Panc1 (cell line): ENCODE measurements at regions not wholly inside any gene's neighbourhood (a gene's known extent, or its start where the extent isn't known, plus 50 kb on each side); places are given as distances from the start of the nearest gene placed in this dataset.

ENCODE experiments used
- ATAC-seq: fragments of 200-7000 bp; cut with Tn5 transposase; 2 replicates; pipeline ENCODE4 v1.9.1; 2020; ENCODE audit warnings: mild to moderate bottlenecking, moderate library complexity
- BruUV-seq: library from RNA; stranded (reverse); fragments of 400-500 nt; replicated peaks from 2 replicates; lab custom pipeline; 2021; lab: Mats Ljungman, UMichigan
- CTCF ChIA-PET: fragments of 300-600 bp; sonication (Branson Sonifier 250); formaldehyde crosslinking; loops from one replicate; lab custom pipeline; 2022; ENCODE audit warnings: antibody characterized with exemption; lab: Charles Lee
- POLR2A ChIA-PET: fragments of 300-600 bp; sonication (Branson Sonifier 250); formaldehyde crosslinking; loops from one replicate; lab custom pipeline; 2022; ENCODE audit warnings: antibody characterized with exemption; lab: Charles Lee
- DNase-seq: peaks from one replicate; pipeline ENCODE4 v3.0.0-alpha.2; 2010; ENCODE audit warnings: low read depth, low spot score
- H3K27ac ChIP-seq: 2 replicates; pipeline ENCODE4 v1.5.1; 2011; ENCODE audit warnings: mild to moderate bottlenecking, low read length, inconsistent platforms
- H3K27me3 ChIP-seq: fragments of 200-500 bp; sonication (Bioruptor generic); 2 replicates; pipeline ENCODE4 v1.6.0; 2014; ENCODE audit warnings: low read length, inconsistent platforms; ENCODE audit not compliant: control insufficient read depth, insufficient read depth
- H3K36me3 ChIP-seq: fragments of 200-500 bp; sonication (Bioruptor generic); 2 replicates; pipeline ENCODE4 v1.5.1; 2014; ENCODE audit warnings: inconsistent platforms, mild to moderate bottlenecking, low read length, moderate library complexity; ENCODE audit not compliant: control insufficient read depth, insufficient read depth
- H3K4me1 ChIP-seq: 2 replicates; pipeline ENCODE4 v1.5.1; 2011; ENCODE audit warnings: inconsistent platforms, mild to moderate bottlenecking, low read length, moderate library complexity; ENCODE audit not compliant: control insufficient read depth, insufficient read depth
- H3K4me3 ChIP-seq, 2 experiments: 2 replicates each; pipeline ENCODE4 v1.5.1; 2011 to 2012; ENCODE audit warnings: low read depth in 2 of 2, low read length in 2 of 2, mild to moderate bottlenecking in 2 of 2, inconsistent platforms in 1 of 2, moderate library complexity in 1 of 2
- H3K9me3 ChIP-seq: fragments of 200-500 bp; sonication (Bioruptor generic); 2 replicates; pipeline ENCODE4 v1.5.1; 2014; ENCODE audit warnings: low read depth, mild to moderate bottlenecking, inconsistent platforms, low read length, moderate library complexity; ENCODE audit not compliant: control insufficient read depth, insufficient read depth
- CTCF ChIP-seq: fragments of 450-650 bp; IDR thresholded peaks from 2 replicates; pipeline ENCODE4 v1.5.1; 2017; ENCODE audit warnings: mild to moderate bottlenecking
- POLR2AphosphoS5 ChIP-seq: IDR thresholded peaks from 2 replicates; pipeline ENCODE4 v1.6.1; 2012; ENCODE audit warnings: mild to moderate bottlenecking, low read depth, low read length, moderate library complexity
- REST ChIP-seq, 2 experiments: IDR thresholded peaks; 2 replicates each; pipeline ENCODE4 v1.6.1; 2011 to 2012; ENCODE audit warnings: low read depth in 2 of 2, control low read depth in 1 of 2, low read length in 1 of 2, mild to moderate bottlenecking in 1 of 2, moderate library complexity in 1 of 2; ENCODE audit not compliant: insufficient read depth in 1 of 2
- SIN3A ChIP-seq: IDR thresholded peaks from 2 replicates; pipeline ENCODE4 v1.6.1; 2012; ENCODE audit warnings: low read depth, mild to moderate bottlenecking, low read length, moderate library complexity, borderline replicate concordance; ENCODE audit not compliant: insufficient read depth
- TCF7L2 ChIP-seq: IDR thresholded peaks from 2 replicates; pipeline ENCODE4 v1.6.1; 2011; ENCODE audit warnings: mild to moderate bottlenecking, low read depth, low read length, inconsistent platforms
- in situ Hi-C: cut with HindIII; loops from 2 replicates; pipeline ENCODE4 v1.10.0; 2016; ENCODE audit warnings: low sequenced_read_pairs, low pct_unique_long_range_greater_than_20kb
- intact Hi-C: fragments of 100-400 bp; cut with micrococcal nuclease; formaldehyde crosslinking; loops from one replicate; pipeline ENCODE4 v1.10.0; 2022; ENCODE audit not compliant: unreplicated experiment

- Histone ChIP-seq H3K9me3 (no peaks in the 10 kb centered on the region), H3K4me3 (no peak overlapping the region), H3K27ac (no peak overlapping the region), H3K27me3 (no peaks in the 10 kb centered on the region), H3K4me1 (no peaks in the 10 kb centered on the region), H3K36me3 (no peaks in the 10 kb centered on the region)
- CTCF ChIA-PET, result no interaction called here
- POLR2A ChIA-PET, result no interaction called here
- ATAC-seq (no peak), DNase-seq (no peak)
- in situ Hi-C loops (no loop called here), intact Hi-C loops (no loop called here)
- BruUV-seq, result no TSS peak
- TF ChIP-seq CTCF, result no peak
- no peak for TF ChIP-seq SIN3A
- TF ChIP-seq POLR2AphosphoS5, result no peak
- no peak for TF ChIP-seq REST (IDR thresholded peaks at IDR 0.05; ENCODE audit: insufficient read depth in 1 of 2, low read depth in 2 of 2, low read length in 1 of 2)
- no peak for TF ChIP-seq TCF7L2
Observed at GRCh38 chr6:159606786-159607185, 86.3 kb downstream of the SOD2 start.

- ChIA-PET CTCF (no interaction called here), POLR2A (no interaction called here)
- intact Hi-C loops (no loop called here), in situ Hi-C loops (no loop called here)
- Histone ChIP-seq H3K4me3 (no peak overlapping the region), H3K4me1 (no peaks in the 10 kb centered on the region), H3K27ac (no peak overlapping the region), H3K36me3 (no peaks in the 10 kb centered on the region), H3K9me3 (no peaks in the 10 kb centered on the region), H3K27me3 (no peaks in the 10 kb centered on the region)
- no TSS peak for BruUV-seq
- TF ChIP-seq CTCF, result no peak
- TF ChIP-seq SIN3A, result no peak
- no peak for ATAC-seq
- no peak for DNase-seq
Observed at GRCh38 chr6:159604443-159604956, 88.5 kb downstream of the SOD2 start.
